ENCODE measurements at regions not wholly inside any gene's neighbourhood (a gene's known extent, or its start where the extent isn't known, plus 50 kb on each side); places are given as distances from the start of the nearest gene placed in this dataset.

GRCh38 chr12:11500188-11500860, 105.0 kb upstream of the PRB2 start (continued):
- TF ChIP-seq PRDM15 (CRISPR knock-in tag; IDR thresholded peaks at IDR 0.05) (peak; percentile 81), TP53 (CRISPR knock-in tag; IDR thresholded peaks at IDR 0.05) (peak; percentile 100), E2F5 (CRISPR knock-in tag; IDR thresholded peaks at IDR 0.05) (peak; percentile 100), NR1H2 (CRISPR knock-in tag; IDR thresholded peaks at IDR 0.05) (peak; percentile 95), ATF3 (CRISPR knock-in tag; conservative IDR thresholded peaks at IDR 0.05) (peak; percentile 88), HMGXB4 (CRISPR knock-in tag; IDR thresholded peaks at IDR 0.05) (peak; percentile 98), SMAD3 (CRISPR knock-in tag; IDR thresholded peaks at IDR 0.05; ENCODE audit: borderline replicate concordance) (peak; percentile 100), CREM (CRISPR knock-in tag; IDR thresholded peaks at IDR 0.05) (peak; percentile 97), ZNF232 (CRISPR knock-in tag; IDR thresholded peaks at IDR 0.05) (peak; percentile 100), KAT7 (CRISPR knock-in tag; IDR thresholded peaks at IDR 0.05; ENCODE audit: borderline replicate concordance) (peak; percentile 100), USF2 (CRISPR knock-in tag; IDR thresholded peaks at IDR 0.05) (peak; percentile 78), SP1 (CRISPR knock-in tag; conservative IDR thresholded peaks at IDR 0.05) (peak; percentile 99), ELF4 (CRISPR knock-in tag; IDR thresholded peaks at IDR 0.05; ENCODE audit: low read depth) (peak; percentile 100), CDX4 (CRISPR knock-in tag; IDR thresholded peaks at IDR 0.05; ENCODE audit: borderline replicate concordance) (no peak), ZNF396 (CRISPR knock-in tag; IDR thresholded peaks at IDR 0.05; ENCODE audit: borderline replicate concordance) (peak; percentile 96; the same call in 1 of the 2 replicates), ARID4B (CRISPR knock-in tag; IDR thresholded peaks at IDR 0.05; ENCODE audit: borderline replicate concordance) (peak; percentile 100), E2F4 (CRISPR knock-in tag; IDR thresholded peaks at IDR 0.05; ENCODE audit: borderline replicate concordance, low read depth) (peak; percentile 99), RORB (CRISPR knock-in tag; IDR thresholded peaks at IDR 0.05) (no peak), STAT6 (CRISPR knock-in tag; conservative IDR thresholded peaks at IDR 0.05; ENCODE audit: low read depth) (peak; percentile 99), NFE2L1 (CRISPR knock-in tag; IDR thresholded peaks at IDR 0.05) (peak; percentile 100), TEAD4 (CRISPR knock-in tag; IDR thresholded peaks at IDR 0.05) (peak; percentile 100)

Data from WTC11 (cell line).